ENCODE measurements at regions not wholly inside any gene's neighbourhood (a gene's known extent, or its start where the extent isn't known, plus 50 kb on each side); places are given as distances from the start of the nearest gene placed in this dataset.

- H3K36me3 Mint-ChIP-seq (ENCODE audit: low read depth) = peaks cover 5% of the 10 kb centered on the region
- peaks cover 10% of the 10 kb centered on the region for H3K27me3 Mint-ChIP-seq
- DNase-seq = peak; percentile 68
- H3K4me1 Mint-ChIP-seq = peaks cover 52% of the 10 kb centered on the region
- peak overlapping the region; percentile 37 for H3K4me3 Mint-ChIP-seq
- ChIA-PET POLR2A (no interaction called here), CTCF (interaction anchor here (1.0 kb wide), 1 partner anchor 12 kb away, joined by 3 read pairs; no protein-coding TSS in a partner anchor)
- H3K9me3 Mint-ChIP-seq = peaks cover 2% of the 10 kb centered on the region
- peak overlapping the region; percentile 85 for H3K27ac Mint-ChIP-seq
Measured at GRCh38 chr17:33968350-33969044, 286.6 kb upstream of the CCL2 start.

DNA sequence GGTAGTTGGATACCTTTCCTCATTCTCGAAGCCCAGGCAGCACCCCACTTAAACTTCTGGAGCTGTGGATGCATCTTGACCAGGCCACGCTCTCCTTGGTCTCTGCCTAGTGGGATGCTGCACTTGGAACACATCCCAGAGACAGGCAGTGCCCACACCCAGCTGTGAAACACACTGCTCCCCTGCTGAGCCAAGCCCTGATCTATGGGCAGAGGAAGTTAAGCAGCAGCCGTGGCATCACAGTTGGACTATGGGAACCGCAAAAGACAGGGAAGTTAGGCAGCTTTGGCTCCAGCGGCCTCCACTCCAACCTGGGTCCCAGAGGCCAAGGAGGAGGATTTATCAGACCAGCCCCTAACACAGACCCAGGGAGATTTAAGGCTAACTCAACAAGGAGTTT lies 284.8 kb upstream of the CCL2 start:
- CTCF ChIA-PET = no interaction called here
- Mint-ChIP-seq H3K9me3 (no peaks in the 10 kb centered on the region), H3K36me3 (ENCODE audit: low read depth) (no peaks in the 10 kb centered on the region), H3K4me1 (peaks cover 38% of the 10 kb centered on the region), H3K4me3 (no peak overlapping the region), H3K27ac (no peak overlapping the region), H3K27me3 (peaks cover 19% of the 10 kb centered on the region)
- POLR2A ChIA-PET = no interaction called here
- DNase-seq = no peak

DNA sequence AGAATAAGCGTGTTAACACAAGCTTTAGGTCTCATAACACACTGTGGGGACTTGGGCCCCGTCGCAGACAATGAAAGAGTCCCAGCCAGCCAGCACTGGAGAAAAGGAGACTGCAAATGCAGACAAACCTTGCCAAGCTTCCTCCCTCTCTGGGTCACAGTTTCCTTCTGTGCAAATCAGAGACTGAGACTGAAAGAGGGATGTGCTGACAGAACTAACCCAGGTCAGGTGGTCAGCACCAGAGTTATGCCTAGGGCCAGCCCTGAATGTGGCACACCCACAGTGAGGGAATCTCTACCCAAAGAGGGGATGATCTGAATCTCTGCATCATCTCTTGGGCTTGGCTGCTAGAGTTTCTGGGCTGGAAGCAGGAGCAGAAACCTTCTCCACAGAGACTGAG lies 282.3 kb upstream of the CCL2 start:
- no peak for DNase-seq
- Mint-ChIP-seq H3K36me3 (ENCODE audit: low read depth) (no peaks in the 10 kb centered on the region), H3K4me1 (peaks cover 21% of the 10 kb centered on the region), H3K27me3 (peaks cover 23% of the 10 kb centered on the region), H3K27ac (no peak overlapping the region), H3K9me3 (no peaks in the 10 kb centered on the region), H3K4me3 (no peak overlapping the region)
- CTCF ChIA-PET = interaction anchor here (1.2 to 1.5 kb wide), 2 partner anchors 9 to 17 kb away, joined by 3 to 5 read pairs; no protein-coding TSS in a partner anchor
- POLR2A ChIA-PET = no interaction called here

DNA sequence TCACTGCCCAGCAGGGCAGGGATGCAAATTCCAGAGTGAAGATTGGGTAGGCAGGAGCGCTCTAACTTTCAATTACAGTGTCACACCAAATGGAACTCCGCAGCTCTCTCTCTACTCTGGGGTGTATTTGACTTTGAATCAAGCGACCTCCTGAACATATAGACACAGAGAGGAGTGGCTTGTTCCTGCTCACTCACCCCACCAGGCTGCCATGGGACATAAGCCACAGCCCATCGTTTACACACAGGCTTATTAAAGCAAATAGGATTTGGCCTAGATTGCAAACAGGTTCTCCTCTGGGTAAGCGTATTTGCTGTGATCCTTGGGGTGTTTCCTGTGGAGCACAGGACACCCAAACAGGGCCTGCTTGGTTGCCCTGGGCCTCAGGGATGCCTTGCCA lies 281.6 kb upstream of the CCL2 start:
- Mint-ChIP-seq H3K36me3 (ENCODE audit: low read depth) (no peaks in the 10 kb centered on the region), H3K4me3 (no peak overlapping the region), H3K27ac (no peak overlapping the region), H3K4me1 (peaks cover 14% of the 10 kb centered on the region), H3K27me3 (peaks cover 23% of the 10 kb centered on the region), H3K9me3 (no peaks in the 10 kb centered on the region)
- DNase-seq = no peak
- POLR2A ChIA-PET = no interaction called here
- CTCF ChIA-PET = interaction anchor here (1.2 kb wide), 1 partner anchor 16 kb away, joined by 3 read pairs; no protein-coding TSS in a partner anchor

- no peak overlapping the region for H3K27ac Mint-ChIP-seq
- ChIA-PET CTCF (no interaction called here), POLR2A (no interaction called here)
- H3K27me3 Mint-ChIP-seq = peaks cover 23% of the 10 kb centered on the region
- no peak overlapping the region for H3K4me3 Mint-ChIP-seq
- no peak for DNase-seq
- no peaks in the 10 kb centered on the region for H3K9me3 Mint-ChIP-seq
- peaks cover 6% of the 10 kb centered on the region for H3K4me1 Mint-ChIP-seq
- H3K36me3 Mint-ChIP-seq (ENCODE audit: low read depth) = no peaks in the 10 kb centered on the region
Measured at GRCh38 chr17:33974276-33974675, 280.8 kb upstream of the CCL2 start.

DNA sequence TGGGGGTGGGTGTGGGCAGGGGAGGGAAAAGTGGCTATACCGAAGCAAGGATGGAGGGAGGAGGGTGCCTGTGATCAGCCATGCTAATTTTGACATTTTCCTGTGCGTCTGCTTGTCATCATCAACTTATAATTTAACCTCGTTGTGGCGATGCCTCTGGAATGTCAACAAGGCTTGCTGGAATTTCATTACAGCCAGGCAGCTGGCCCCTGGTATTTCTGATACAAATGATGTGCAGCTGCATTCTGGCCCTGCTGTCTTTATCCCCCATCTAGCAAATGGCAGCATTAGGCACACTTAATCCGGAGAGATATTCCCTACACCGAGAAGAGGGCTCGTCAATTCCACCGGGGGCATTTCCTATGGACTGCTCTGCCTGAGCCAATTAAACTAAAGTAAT lies 278.3 kb upstream of the CCL2 start:
- H3K4me3 Mint-ChIP-seq = no peak overlapping the region
- H3K27ac Mint-ChIP-seq = no peak overlapping the region
- ChIA-PET CTCF (no interaction called here), POLR2A (no interaction called here)
- H3K27me3 Mint-ChIP-seq = peaks cover 21% of the 10 kb centered on the region
- H3K9me3 Mint-ChIP-seq = no peaks in the 10 kb centered on the region
- DNase-seq = no peak
- no peaks in the 10 kb centered on the region for H3K36me3 Mint-ChIP-seq (ENCODE audit: low read depth)
- no peaks in the 10 kb centered on the region for H3K4me1 Mint-ChIP-seq

DNA sequence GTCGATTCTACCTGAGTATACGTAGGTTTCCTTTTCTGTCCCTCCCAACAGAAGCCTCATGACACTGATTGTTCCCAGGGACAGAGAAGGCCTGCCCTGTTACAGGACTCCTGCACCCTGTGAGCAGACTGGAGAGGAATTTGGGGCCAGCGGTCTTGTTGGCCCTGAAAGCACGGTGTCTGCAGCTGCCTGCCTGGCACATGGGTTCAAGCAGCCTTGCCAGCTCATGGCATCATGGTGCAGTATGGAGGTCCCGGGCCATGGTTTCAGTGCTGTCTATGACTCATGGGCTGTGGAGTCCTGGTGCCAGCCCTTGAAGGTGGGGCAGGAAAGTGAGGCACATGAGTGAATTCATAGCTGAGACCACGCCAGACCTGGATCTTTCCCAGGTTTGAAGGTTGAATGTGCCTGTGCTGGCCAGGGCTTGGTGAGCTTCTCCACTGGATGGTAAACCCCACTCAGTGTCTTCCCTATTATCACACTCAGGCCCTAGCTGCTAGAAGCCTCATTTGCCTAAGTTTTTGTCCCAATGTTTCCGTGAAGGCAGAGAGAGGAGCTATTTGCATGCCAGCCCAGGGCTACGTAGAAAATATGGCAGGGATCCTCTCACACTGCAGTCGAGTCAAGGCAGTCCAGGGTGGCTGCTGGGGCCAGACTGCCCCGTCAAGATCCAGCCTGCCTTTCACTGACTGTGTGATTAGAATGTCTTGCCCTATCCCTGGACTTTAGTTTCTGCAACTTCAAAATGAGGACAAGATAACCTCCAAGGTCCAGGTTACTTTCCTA lies 277.2 kb upstream of the CCL2 start:
- CTCF ChIA-PET = no interaction called here
- no peaks in the 10 kb centered on the region for H3K4me1 Mint-ChIP-seq
- no peak overlapping the region for H3K4me3 Mint-ChIP-seq
- H3K27me3 Mint-ChIP-seq = peaks cover 16% of the 10 kb centered on the region
- no peak overlapping the region for H3K27ac Mint-ChIP-seq
- H3K36me3 Mint-ChIP-seq (ENCODE audit: low read depth) = no peaks in the 10 kb centered on the region
- POLR2A ChIA-PET = no interaction called here
- DNase-seq = no peak
- H3K9me3 Mint-ChIP-seq = no peaks in the 10 kb centered on the region

- H3K4me3 Mint-ChIP-seq = no peak overlapping the region
- ChIA-PET CTCF (no interaction called here), POLR2A (no interaction called here)
- H3K4me1 Mint-ChIP-seq = no peaks in the 10 kb centered on the region
- DNase-seq = no peak
- H3K27me3 Mint-ChIP-seq = peaks cover 11% of the 10 kb centered on the region
- H3K27ac Mint-ChIP-seq = no peak overlapping the region
- H3K9me3 Mint-ChIP-seq = no peaks in the 10 kb centered on the region
- H3K36me3 Mint-ChIP-seq (ENCODE audit: low read depth) = no peaks in the 10 kb centered on the region
Measured at GRCh38 chr17:33978889-33979288, 276.2 kb upstream of the CCL2 start.

DNA sequence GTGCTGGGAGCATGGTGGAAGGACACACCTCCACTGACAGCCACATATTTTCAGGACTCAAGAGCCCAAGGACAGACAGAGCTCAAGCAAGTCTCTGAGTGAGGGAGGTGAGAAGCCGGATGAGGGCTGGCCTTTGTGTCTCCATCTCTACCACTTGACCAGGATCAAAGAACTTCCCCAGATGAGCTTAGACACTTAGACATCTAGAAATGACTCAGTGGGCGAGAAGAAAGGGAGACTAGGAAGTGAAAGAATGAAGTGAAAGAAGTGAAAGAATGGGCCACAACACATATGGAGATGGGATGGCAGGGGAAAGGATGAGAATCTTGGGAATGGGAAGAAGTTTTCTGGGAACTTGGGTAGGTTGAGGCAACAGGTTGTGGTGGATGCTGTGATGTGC lies 274.9 kb upstream of the CCL2 start:
- H3K4me1 Mint-ChIP-seq = no peaks in the 10 kb centered on the region
- H3K9me3 Mint-ChIP-seq = no peaks in the 10 kb centered on the region
- H3K27ac Mint-ChIP-seq = no peak overlapping the region
- DNase-seq = no peak
- no peak overlapping the region for H3K4me3 Mint-ChIP-seq
- peaks cover 4% of the 10 kb centered on the region for H3K27me3 Mint-ChIP-seq
- no peaks in the 10 kb centered on the region for H3K36me3 Mint-ChIP-seq (ENCODE audit: low read depth)
- CTCF ChIA-PET = interaction anchor here (0.9 to 3.5 kb wide), 2 partner anchors 12 to 16 kb away, joined by 3 to 14 read pairs; no protein-coding TSS in a partner anchor
- POLR2A ChIA-PET = no interaction called here

GRCh38 chr17:33981711-33982601 lies 273.1 kb upstream of the CCL2 start:
- DNase-seq = no peak
- Mint-ChIP-seq H3K27ac (no peak overlapping the region), H3K9me3 (no peaks in the 10 kb centered on the region), H3K36me3 (ENCODE audit: low read depth) (no peaks in the 10 kb centered on the region), H3K4me1 (no peaks in the 10 kb centered on the region), H3K27me3 (no peaks in the 10 kb centered on the region), H3K4me3 (no peak overlapping the region)
- POLR2A ChIA-PET = no interaction called here
- CTCF ChIA-PET = interaction anchor here (1.0 to 3.5 kb wide), 3 partner anchors 11 to 43 kb away, joined by 3 to 14 read pairs (median 3); no protein-coding TSS in a partner anchor

DNA sequence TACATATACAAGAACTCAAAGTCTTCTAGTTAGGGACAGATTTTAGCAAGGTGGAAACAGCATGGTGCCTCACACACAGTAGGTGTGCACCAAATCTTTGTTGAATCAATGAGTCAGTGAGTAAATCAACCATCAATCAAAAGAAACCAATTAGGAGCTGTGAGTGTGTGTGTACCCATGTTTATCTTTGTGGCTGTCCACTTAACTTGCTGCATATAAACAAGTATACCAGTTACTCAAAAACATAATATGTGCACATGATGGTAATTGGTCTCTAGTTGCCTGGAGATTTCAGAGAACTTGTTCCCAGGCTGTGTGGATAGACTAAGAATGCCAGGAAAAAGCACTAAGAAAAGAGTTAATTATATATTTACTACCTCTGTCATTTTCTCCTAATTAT lies 272.2 kb upstream of the CCL2 start:
- ChIA-PET CTCF (interaction anchor here (3.5 kb wide), 1 partner anchor 19 kb away, joined by 14 read pairs; no protein-coding TSS in a partner anchor), POLR2A (no interaction called here)
- Mint-ChIP-seq H3K36me3 (ENCODE audit: low read depth) (no peaks in the 10 kb centered on the region), H3K9me3 (no peaks in the 10 kb centered on the region), H3K27me3 (peaks cover 4% of the 10 kb centered on the region), H3K4me1 (no peaks in the 10 kb centered on the region), H3K27ac (no peak overlapping the region), H3K4me3 (no peak overlapping the region)
- DNase-seq = no peak

DNA sequence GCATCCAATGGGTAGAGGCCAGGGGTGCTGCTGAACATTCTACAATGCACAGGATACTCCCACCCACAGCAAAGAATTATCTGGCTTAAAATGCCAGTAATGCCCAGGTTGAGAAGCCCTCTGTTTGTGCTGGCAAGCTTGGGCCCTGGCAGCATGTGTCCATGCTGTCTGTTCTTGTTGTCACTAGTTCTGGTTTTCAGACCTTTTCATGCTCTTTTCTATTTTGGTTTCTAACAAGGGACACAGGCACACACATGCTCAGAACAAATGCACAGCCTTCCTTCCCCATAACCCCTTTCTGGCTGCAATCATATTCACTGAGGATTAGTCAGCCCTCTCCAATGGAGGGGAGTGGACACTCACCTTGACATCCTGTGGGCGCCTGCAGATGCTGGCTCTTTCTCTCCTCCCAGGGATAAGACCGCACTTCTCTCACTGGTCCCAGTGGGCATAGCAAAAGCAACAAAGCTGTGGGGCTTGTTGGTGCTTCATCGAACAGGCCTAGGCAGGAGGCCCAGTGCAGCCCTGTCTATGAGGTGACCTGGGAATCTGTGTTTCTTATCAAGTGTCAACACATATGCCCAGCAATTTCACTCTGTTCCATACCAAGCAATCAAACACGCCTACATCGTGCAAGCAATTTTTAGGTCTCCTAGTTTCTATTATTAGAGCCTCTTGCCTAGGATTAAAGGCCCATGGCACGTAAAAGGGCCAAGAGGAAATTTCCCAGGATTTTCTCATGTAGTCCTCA lies 271.1 kb upstream of the CCL2 start:
- Mint-ChIP-seq H3K4me3 (no peak overlapping the region), H3K36me3 (ENCODE audit: low read depth) (no peaks in the 10 kb centered on the region)

More for the DNA sequence above, 271.1 kb upstream of the CCL2 start:
- DNase-seq = no peak
- H3K9me3 Mint-ChIP-seq = no peaks in the 10 kb centered on the region
- H3K4me1 Mint-ChIP-seq = no peaks in the 10 kb centered on the region
- no peak overlapping the region for H3K27ac Mint-ChIP-seq
- H3K27me3 Mint-ChIP-seq = peaks cover 8% of the 10 kb centered on the region
- POLR2A ChIA-PET = no interaction called here
- CTCF ChIA-PET = no interaction called here

Data from activated CD4-positive, alpha-beta T cell treated with anti-CD3 and anti-CD28 coated beads, Interleukin-2, amount 10 ng/mL, durations not matched to agents 7 days and 5 days (primary cell).